GM19324 (cell line): ENCODE measurements at regions not wholly inside any gene's neighbourhood (a gene's known extent, or its start where the extent isn't known, plus 50 kb on each side); places are given as distances from the start of the nearest gene placed in this dataset.

Source experiments
- ATAC-seq: cut with Tn5 transposase; IDR thresholded peaks from one replicate; pipeline ENCODE4 v1.9.1; 2021; ENCODE audit warnings: mild to moderate bottlenecking, moderate library complexity; ENCODE audit not compliant: unreplicated experiment, low FRiP score

DNA sequence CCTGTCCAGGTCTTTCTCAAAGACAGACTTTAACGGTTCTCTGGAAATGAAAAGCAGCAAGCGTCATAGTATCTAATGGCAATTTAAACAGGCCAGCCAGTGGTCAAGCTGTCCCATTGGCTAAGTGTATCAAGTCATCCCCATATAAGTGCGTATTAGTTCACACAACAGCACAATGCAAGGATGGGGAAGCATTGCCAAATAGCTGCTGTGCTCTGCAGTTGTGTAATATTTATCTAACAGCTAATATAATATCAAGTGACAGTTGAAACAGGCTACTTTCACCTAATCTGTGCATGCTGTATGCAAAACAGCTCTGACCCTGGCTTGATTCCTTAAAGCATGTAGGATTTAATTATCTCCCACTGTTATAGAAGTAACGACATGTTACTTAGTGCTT, 134.8 kb upstream of the PPARGC1A start:
- no peak for ATAC-seq

DNA sequence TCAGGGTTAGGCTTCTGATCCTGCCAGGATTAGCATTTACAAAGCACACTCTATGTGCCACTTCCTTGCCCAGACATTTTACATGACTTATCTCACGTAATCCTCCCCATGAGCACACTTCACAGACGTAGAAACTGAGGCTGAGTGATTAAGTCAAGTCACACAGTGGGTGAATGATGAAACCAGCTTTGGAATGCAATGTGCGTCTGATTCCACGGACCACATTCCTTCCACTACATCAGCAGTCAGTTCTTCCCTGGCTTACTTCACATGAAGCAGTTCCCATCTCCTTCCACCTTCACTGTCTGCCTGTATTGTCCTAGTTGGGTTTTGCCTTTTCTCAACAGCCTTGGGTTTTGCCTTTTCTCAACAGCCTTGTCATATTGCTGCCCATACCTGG, 134.3 kb upstream of the PPARGC1A start:
- no peak for ATAC-seq

DNA sequence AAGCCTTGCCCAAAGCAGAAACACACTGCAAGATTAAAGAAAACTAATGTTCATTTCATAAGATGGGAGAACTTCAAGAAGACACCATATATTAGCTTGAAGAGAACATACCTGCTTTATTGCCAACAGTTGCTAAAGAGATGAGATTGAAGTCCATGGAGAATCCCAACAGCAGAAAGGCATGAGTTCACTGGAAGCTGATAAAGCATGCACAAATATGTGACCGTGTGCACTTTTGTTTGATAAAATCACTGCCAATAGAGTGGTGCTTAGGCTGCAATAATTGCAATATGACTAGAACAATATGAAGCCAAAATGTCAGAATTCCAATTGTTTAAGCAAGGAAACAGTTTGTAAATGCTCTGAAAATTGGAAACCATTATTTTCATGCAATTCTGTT, 125.9 kb upstream of the PPARGC1A start:
- no peak for ATAC-seq

DNA sequence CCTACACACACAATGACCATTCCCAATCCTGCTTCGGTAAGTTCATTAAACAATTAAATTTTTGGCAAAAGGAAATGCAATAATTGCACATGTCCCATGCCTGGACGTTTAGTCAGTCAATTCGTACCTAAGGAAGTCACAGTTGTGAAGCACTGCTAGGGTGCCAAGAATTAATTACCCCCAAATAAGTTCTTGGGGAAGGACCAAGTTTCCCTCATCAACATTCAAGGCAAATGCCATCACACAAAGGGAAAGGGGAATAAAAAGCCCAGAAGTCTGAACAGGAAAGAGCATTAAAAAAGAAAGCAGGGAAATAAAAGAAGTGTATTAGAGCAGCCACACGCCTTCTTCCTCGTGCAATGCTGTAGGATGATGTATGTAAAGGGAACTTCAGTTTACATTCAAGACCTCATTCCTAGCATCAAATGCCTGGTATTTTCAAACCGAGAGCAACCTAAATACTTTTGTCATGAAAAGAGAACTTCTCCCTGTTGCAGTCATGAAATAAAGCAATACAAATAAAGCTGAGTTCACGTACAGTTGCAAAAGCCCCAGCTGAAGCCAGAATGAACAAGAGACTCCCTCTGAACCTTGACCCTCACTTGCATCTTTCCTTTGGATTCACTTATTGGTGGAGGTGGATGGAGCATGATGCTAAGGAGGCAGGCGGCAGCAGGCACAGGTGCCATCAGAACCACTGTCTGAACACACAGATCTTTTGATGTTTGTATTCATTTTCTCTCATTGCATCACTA, 124.0 kb upstream of the PPARGC1A start:
- no peak for ATAC-seq

DNA sequence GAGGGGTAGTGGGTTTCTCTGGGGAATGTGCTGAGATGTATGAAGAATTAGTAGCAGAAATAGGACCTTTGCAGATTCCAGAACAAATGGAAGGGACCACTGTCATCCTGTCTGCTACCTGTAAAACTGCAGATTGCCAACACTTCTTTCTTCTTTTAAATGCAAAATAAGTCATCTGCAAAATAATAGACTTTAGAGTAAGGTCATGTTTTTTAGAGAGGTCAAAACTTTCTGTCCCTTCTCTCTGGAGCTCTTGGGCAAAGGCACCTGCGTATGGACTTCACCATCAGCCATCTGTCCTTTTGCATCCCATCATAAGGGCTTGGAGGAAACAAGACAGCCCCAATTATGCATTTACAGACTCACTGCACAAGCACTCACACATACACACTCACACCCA, 121.1 kb upstream of the PPARGC1A start:
- ATAC-seq, result no peak

DNA sequence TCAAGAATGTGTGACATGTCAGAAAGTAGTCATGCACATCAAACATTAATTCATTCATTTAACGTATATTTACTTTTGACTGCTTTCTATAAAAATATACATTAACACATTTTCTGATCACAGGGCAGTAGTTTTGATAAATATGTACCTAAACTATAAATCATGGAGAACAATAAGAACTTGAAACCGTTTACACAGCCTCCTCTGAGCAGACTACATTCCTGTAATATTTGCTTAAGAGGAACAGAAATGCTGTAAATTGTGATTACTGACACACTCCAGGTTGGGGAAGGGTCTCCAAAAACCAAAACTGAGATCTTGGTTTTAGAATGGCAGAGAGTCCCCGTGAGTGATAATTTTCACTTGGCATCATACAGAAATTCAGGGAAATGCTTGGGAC, 120.7 kb upstream of the PPARGC1A start:
- ATAC-seq, result no peak

DNA sequence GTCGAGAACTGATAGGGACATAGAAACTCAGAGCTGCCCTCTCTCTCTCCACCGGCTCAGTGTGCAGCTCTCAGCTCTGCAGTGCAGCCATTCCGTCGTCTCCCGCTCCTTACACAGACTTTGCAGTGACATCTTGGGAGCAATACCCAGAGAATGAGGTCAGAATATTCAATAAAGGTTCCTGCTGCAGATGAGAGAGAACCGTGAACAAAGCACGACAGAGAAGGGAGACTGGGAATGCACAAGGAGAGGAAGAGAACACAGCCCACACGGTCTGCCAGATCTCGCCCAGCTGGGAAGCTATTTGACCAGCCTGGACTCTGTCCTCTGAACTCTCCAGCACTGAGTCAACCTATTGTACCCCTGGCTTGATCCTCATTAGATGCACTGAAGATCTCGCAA, 118.0 kb upstream of the PPARGC1A start:
- ATAC-seq, result no peak

DNA sequence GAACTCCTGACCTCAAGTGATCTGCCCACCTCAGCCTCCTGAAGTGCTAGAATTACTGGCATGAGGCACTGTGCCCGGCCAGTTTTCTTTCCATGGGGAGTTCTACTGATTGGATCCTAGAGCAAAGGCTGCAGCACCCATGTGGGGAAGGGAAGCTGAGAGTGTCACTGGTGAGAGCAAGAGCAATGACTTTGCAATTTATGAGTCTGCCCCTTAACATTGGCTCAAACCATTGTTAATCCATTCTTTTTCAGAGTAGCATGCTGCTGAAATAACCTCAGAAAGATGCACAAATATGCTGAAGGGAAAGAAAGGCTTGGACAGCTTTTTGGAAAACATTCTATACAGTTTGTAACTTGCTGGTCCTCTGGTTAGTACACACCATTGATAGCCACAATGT, 116.4 kb upstream of the PPARGC1A start:
- no peak for ATAC-seq

DNA sequence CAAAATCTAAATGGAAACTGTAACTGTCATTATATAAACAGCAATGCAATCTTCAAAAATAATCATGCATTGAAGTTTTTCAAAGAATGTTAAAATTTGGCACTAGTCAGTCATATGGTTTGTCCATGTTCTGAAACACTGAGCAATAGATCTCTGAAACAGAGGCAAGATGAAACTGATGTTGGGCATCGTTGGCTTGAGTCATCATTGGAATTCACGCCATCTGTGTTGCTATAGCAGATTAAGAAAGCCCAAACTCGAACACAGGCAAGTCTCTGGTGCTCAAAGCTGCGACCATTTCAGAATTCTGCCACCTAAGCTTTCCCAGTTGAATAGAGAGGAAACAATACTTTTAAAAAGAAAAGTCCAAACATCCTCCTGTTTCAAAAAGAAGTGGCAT, 114.1 kb upstream of the PPARGC1A start:
- no peak for ATAC-seq

DNA sequence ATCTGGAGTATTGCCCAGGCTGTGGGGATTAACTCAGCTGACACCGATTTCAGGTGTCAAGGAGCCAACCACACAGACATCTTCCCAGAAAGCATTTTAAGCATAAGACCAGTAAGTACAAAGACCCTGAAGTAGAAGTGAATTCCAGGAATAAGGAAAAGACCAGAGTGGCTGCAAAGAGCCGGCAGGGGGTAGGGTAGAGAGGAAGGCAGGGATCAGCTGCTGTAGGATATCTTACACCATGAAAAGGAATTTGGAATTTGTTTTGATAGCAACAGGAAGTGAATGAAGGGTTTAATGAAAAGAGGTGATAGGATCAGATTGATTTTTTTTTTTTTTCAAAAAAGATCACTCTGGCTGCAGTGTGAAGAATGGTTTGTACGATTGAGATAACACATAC, 113.6 kb upstream of the PPARGC1A start:
- no peak for ATAC-seq

DNA sequence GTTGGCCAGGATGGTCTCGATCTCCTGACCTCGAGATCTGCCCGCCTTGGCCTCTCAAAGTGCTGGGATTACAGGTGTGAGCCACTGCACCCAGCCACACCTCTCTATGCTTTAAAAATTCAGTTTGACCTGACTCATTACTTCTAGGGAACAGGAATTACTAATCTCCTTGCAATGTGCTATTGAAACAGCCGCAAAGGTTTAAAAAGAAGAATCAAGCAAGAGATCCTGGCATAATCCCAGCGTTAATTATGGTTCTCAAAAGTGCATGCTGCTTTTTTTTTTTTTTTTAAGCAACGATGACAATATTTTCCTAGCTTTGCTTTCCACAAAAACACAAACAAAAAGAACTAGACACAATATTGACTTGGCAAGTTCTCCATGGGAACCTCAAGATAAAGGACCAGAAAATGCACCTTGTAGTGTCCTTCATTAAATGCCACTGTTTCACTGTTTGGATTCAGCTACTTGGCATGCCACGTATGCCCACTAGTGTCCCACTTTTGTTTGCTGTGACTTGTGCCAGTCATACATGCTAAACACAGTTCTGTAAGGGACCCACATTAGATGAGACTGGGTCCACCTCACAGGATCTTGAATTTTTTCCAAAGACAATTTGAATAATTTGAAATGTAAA, 112.6 kb upstream of the PPARGC1A start:
- ATAC-seq, result no peak

DNA sequence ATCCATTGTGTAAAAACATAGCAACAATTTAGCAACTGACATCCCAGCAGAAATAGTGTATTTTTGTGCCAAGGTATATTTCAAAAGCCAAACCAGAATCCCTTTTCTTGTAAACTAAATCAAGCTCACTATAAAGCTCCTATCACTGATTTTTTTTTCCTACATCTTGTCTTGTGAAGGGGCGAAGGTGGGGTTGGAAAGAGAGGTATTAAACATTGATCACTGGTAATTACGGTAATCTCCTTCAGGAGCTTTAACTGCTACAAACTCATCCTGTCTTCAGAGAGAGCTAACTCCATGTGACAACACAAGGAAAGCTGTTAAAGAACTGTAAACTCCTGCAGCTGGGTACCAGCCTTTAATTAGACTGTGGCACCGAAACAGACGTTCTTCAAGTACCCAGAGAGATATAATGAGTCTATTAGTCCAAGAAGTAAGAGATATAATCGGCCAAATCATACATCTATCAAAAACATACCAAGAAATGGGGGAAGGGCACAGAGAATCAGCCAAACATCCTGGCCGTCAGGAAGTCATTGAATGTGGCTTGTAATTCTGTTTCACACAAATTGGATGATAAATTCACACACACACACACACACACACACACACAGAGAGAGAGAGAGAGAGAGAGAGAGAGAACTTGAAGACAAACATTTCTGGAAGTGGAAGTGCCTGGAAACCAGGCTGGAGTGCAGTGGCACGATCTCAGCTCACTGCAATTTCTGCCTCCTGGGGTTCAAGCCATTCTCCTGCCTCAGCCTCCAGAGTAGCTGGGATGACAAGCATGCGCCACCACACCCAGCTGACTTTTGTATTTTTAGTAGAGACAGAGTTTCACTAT, 111.9 kb upstream of the PPARGC1A start:
- no peak for ATAC-seq

DNA sequence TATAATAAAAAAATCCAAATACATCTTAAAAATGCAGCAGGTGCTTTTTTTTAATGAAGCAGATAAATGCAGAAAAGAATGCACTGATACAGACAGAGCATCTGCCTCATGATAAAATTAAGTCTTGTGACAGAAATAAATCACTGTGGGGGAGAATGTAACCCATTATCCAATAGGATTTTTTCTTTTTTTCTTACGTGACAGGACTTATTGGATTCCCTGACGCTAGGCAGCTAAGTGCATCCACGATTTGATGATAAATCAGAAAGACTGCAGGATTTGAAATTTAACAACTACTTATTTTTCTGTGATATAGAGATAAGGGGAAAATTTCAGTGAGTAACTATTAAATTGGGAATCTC, 110.6 kb upstream of the PPARGC1A start:
- no peak for ATAC-seq

DNA sequence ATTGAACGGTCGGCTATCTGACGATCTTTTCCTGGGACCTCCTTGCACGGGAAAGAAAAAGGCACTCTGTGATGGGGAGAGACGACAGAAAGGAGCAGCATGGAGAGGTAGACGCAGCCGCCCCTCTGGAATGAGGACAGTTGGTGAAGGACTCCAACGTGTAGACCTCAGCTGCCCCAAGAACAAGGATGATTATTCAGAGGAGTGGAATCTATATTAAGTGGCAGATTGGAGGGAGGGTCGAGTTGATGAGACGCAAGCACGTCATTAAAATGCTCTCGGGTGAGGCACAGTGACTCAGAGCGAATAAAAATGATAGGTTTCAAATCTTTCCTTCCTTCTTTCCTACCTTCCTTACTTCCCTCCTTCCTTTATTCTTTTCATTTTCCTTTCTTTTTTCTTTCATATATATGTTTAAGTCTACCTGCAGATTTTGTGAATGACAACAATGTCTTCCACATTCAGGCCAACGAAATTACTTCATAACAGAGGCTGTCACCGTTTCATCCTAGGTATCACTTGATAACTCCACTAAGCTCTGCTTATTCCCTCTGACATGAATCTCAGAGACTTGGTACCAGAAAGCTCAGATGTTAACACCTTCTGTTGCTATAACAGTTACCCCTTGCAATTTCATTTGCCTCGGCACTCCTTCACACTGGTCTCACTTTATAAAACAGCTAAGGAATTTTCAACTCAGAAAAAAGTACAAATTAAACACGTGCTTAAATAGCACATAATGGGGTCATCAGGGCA, 110.0 kb upstream of the PPARGC1A start:
- ATAC-seq, result no peak

DNA sequence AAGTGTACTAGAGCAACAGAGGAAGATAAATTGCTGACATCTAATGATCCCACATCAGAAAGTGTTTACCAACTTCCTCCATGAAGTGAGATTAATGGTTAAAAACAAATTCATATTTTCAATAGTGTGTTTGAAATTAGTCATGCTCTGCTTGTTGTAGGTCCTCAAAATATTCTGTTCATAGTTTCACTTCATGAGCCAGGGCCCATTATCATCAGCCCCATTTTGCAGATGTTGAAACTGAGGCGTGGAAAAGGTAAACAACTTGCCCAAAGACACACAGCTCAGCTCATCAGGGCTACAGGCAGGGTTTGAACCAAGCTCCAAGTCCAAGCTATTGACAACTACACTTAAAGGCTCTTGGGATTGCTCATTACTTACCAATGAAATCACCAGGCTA, 103.5 kb upstream of the PPARGC1A start:
- ATAC-seq, result no peak

DNA sequence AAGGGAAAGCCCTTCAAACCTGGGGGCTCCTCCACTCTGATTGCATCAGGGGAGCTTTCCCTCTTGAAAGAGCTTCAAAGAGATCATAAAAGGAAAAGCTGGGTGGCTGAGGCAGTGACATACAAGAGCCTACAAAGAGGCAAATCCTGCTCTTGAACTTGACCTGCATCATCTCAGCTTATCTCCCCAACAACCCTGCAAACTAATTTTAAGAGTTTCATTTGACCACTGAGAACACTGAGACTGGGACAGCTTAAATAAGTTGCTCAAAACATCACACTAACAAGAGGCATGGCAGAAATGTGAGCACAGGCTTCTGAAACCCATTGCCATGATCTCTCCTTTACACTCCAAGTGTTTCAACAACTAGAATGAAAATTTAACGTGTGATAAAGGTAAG, 101.6 kb upstream of the PPARGC1A start:
- no peak for ATAC-seq

DNA sequence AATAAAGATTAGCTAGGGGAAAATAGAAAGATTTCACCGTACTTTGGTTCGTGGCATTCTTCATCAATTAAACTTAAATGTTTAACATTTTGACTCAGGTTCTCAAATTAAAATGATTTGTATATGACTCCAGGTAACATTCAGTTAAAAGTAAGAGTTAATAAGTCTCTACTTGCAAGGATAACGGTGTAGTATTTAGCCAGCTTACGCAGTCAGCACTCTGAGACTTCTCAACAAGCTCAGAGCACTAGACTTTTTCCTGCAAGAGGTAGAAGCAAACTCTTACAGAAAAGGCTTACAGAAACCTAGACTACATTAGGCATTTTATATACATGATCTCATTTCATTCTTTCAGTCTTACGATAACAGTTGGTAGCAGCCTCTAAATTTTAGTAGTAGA, 96.4 kb upstream of the PPARGC1A start:
- no peak for ATAC-seq

DNA sequence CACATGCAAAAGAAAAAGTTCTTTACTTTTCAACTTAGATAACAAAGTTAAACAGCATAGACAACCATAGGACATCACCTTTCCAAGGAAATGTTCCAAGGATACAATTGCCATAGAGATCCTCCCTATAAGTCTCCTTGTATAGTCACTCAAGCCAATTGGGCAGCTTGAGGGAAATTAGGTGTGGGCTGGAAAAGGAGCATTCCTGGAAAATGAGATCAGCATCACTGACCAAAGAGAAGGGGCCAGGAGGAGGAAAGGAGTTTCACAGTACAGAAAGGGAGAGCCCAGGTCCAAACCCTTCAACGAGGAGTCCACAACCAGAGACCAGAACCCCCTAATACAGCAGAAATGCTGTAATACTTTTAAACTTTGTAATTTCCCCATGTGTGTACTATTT, 91.5 kb upstream of the PPARGC1A start:
- ATAC-seq, result no peak

DNA sequence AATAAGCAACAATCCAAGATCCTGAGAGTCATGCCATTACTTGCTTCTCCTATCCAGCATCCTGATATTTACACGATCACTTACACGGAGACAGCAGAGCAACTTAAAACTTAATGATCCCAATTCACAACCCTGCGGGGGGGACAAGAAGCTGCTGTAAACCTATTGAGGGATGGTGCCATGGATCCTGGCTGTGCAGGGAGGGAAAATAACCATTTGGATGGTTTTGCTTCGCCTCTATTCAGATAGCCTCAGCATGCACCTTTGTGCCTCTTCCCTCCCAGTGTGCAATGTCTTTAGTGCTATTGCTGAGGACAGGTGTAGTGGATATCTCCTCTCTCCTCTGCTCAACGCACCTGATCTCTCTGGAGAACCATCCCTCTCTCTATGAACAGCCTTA, 89.7 kb upstream of the PPARGC1A start:
- no peak for ATAC-seq

DNA sequence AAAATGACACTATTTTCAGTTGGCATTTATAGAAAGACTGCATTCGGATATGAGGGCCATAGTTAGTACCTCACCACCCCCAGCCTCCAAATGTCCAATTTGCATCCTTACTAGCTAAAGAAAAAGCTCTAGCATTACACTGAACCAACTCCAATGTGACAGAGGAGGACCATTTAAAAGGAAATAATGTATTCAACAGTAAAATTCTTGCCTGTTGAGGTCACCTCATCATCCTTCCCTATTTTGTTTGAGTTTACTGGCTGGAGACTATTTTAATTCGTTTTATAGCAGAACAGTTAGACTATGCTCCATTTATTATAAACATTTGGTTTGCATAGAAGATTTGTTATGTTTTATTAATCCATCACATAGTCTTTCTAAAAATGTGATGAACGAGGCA, 88.2 kb upstream of the PPARGC1A start:
- no peak for ATAC-seq

DNA sequence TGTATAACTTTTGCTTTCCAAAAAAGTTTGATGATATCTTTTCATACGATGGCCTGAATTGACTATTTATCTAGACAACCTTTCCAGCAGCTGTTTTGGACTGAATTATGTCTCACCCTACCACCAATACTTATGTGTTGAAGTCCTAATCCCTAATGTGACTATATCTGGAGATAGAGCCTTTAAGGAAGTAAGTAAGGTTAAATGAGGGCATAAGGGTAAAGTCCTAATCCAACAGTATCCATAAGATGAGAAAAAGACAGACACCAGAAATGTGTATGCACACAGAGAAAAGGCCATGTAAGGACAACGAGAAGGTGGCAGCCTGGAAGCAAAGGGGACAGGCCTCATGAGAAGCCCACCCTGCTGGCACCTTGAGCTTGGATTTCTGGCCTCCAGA, 86.6 kb upstream of the PPARGC1A start:
- no peak for ATAC-seq
